PFSK-1 (cell line): ENCODE measurements at regions not wholly inside any gene's neighbourhood (a gene's known extent, or its start where the extent isn't known, plus 50 kb on each side); places are given as distances from the start of the nearest gene placed in this dataset.

Experiments
- FOXP2 ChIP-seq: optimal IDR thresholded peaks from 2 replicates; pipeline ENCODE3; 2011; ENCODE audit warnings: borderline replicate concordance, control low read depth, inconsistent platforms; ENCODE audit not compliant: insufficient read depth; ENCODE audit errors: extremely low read length, extremely low read depth
- POLR2AphosphoS5 ChIP-seq: IDR thresholded peaks from 2 replicates; pipeline ENCODE4 v1.6.1; 2012; ENCODE audit warnings: low read depth, mild to moderate bottlenecking, control low read depth, low read length, moderate library complexity
- REST ChIP-seq, 2 experiments: IDR thresholded peaks; 2 replicates each; pipeline versions ENCODE4 v1.6.1 to v1.8.0; 2011 to 2012; ENCODE audit warnings: low read depth in 2 of 2, low read length in 2 of 2, control low read depth in 1 of 2, inconsistent platforms in 1 of 2, mild to moderate bottlenecking in 1 of 2, moderate library complexity in 1 of 2; ENCODE audit not compliant: insufficient read depth in 1 of 2
- SIN3A ChIP-seq: IDR thresholded peaks from 2 replicates; pipeline ENCODE4 v1.6.1; 2012; ENCODE audit warnings: mild to moderate bottlenecking, low read length, moderate library complexity, borderline replicate concordance; ENCODE audit not compliant: insufficient read depth
- TAF1 ChIP-seq: IDR thresholded peaks from 2 replicates; pipeline ENCODE4 v1.6.1; 2012; ENCODE audit warnings: low read length, control low read depth, borderline replicate concordance; ENCODE audit not compliant: insufficient read depth

- TF ChIP-seq REST (IDR thresholded peaks at IDR 0.05; ENCODE audit: insufficient read depth in 1 of 2, low read depth in 2 of 2, low read length in 2 of 2): no peak
- TF ChIP-seq FOXP2: no peak
- TF ChIP-seq SIN3A: no peak
- TF ChIP-seq POLR2AphosphoS5: no peak
- TF ChIP-seq TAF1: no peak
Observed at GRCh38 chr7:155874411-155874810, 62.1 kb upstream of the SHH start.

- no peak for TF ChIP-seq FOXP2
- TF ChIP-seq POLR2AphosphoS5: no peak
- no peak for TF ChIP-seq SIN3A
- TF ChIP-seq REST (IDR thresholded peaks at IDR 0.05; ENCODE audit: insufficient read depth in 1 of 2, low read depth in 2 of 2, low read length in 2 of 2): no peak
- no peak for TF ChIP-seq TAF1
Observed at GRCh38 chr7:155874010-155874409, 61.7 kb upstream of the SHH start.

- no peak for TF ChIP-seq FOXP2
- TF ChIP-seq SIN3A: no peak
- no peak for TF ChIP-seq TAF1
- TF ChIP-seq POLR2AphosphoS5: no peak
- no peak for TF ChIP-seq REST (IDR thresholded peaks at IDR 0.05; ENCODE audit: insufficient read depth in 1 of 2, low read depth in 2 of 2, low read length in 2 of 2)
Observed at GRCh38 chr7:155872678-155873369, 60.6 kb upstream of the SHH start.

GRCh38 chr7:155871211-155871610, 58.9 kb upstream of the SHH start:
- no peak for TF ChIP-seq FOXP2
- TF ChIP-seq TAF1: no peak
- no peak for TF ChIP-seq SIN3A
- no peak for TF ChIP-seq POLR2AphosphoS5
- no peak for TF ChIP-seq REST (IDR thresholded peaks at IDR 0.05; ENCODE audit: insufficient read depth in 1 of 2, low read depth in 2 of 2, low read length in 2 of 2)
